Upper lobe of right lung (tissue), 1 donor: ENCODE measurements at regions not wholly inside any gene's neighbourhood (a gene's known extent, or its start where the extent isn't known, plus 50 kb on each side); places are given as distances from the start of the nearest gene placed in this dataset.

Experiments used
- ATAC-seq: fragments of 200-7000 bp; cut with Tn5 transposase; one replicate; pipeline ENCODE4 v1.9.1; 2020; ENCODE audit warnings: mild to moderate bottlenecking, moderate library complexity
- DNase-seq: peaks from one replicate; pipeline ENCODE4 v3.0.0-alpha.2; 2020
- H3K27ac ChIP-seq: fragments of 200-600 bp; one replicate; pipeline ENCODE4 v1.8.0; 2022
- H3K27me3 ChIP-seq: fragments of 200-600 bp; one replicate; pipeline ENCODE4 v1.8.0; 2022; ENCODE audit warnings: mild to moderate bottlenecking
- H3K36me3 ChIP-seq: fragments of 200-600 bp; one replicate; pipeline ENCODE4 v1.8.0; 2022
- H3K4me1 ChIP-seq: fragments of 200-600 bp; one replicate; pipeline ENCODE4 v1.8.0; 2022
- H3K4me3 ChIP-seq: fragments of 200-600 bp; one replicate; pipeline ENCODE4 v1.8.0; 2022; ENCODE audit warnings: mild to moderate bottlenecking
- H3K9me3 ChIP-seq: fragments of 200-600 bp; one replicate; pipeline ENCODE4 v1.8.0; 2022
- CTCF ChIP-seq: fragments of 200-600 bp; IDR thresholded peaks from one replicate; pipeline ENCODE4 v1.8.0; 2022; ENCODE audit warnings: antibody characterized with exemption
- intact Hi-C: fragments of 100-400 bp; cut with DNase I; formaldehyde crosslinking; loops from one replicate; pipeline ENCODE4 v1.11.0; 2022
- donor health status: DM: no; HTN: yes; CAD: no; lungs with severe emphysema.

GRCh38 chr19:5205381-5205780 lies 135.2 kb downstream of the PTPRS start:
- ATAC-seq (no peak), DNase-seq (no peak)
- no peak for TF ChIP-seq CTCF
- intact Hi-C loops = no loop called here
- Histone ChIP-seq H3K27me3 (no peaks in the 10 kb centered on the region), H3K4me3 (no peak overlapping the region), H3K27ac (no peak overlapping the region), H3K9me3 (peaks cover 8% of the 10 kb centered on the region), H3K4me1 (no peaks in the 10 kb centered on the region), H3K36me3 (peaks cover 7% of the 10 kb centered on the region)

- H3K36me3 ChIP-seq = peaks cover 6% of the 10 kb centered on the region
- H3K4me1 ChIP-seq = no peaks in the 10 kb centered on the region
- DNase-seq (no peak), ATAC-seq (no peak)
- TF ChIP-seq CTCF = no peak
- H3K27me3 ChIP-seq = no peaks in the 10 kb centered on the region
- H3K9me3 ChIP-seq = peaks cover 8% of the 10 kb centered on the region
- H3K4me3 ChIP-seq = no peak overlapping the region
- no peak overlapping the region for H3K27ac ChIP-seq
- intact Hi-C loops = no loop called here
Measured at GRCh38 chr19:5204212-5204611, 136.4 kb downstream of the PTPRS start.
